Natural killer cell (primary cell): ENCODE measurements at regions not wholly inside any gene's neighbourhood (a gene's known extent, or its start where the extent isn't known, plus 50 kb on each side); places are given as distances from the start of the nearest gene placed in this dataset.

ENCODE experiments used
- ATAC-seq, 3 donors: fragments of 150-1000 bp in 2 of 3; fragments of 200-7000 bp in 1 of 3; cut with Tn5 transposase; 1 replicate in 1 of 3; 2 replicates in 2 of 3; pipeline ENCODE4 v1.10.0; 2021; ENCODE audit warnings: mild to moderate bottlenecking in 2 of 3, moderate library complexity in 2 of 3
- DNase-seq, 2 donors: peaks; one replicate each; pipeline versions ENCODE4 v3.0.0 to v3.0.0-alpha.2; 2013 to 2021; ENCODE audit warnings: mixed read lengths in 1 of 2
- H3K27ac ChIP-seq: one replicate; pipeline ENCODE4 v1.5.1; 2013; ENCODE audit warnings: mild to moderate bottlenecking, low read length
- H3K27me3 ChIP-seq: one replicate; pipeline ENCODE4 v1.6.1; 2013; ENCODE audit warnings: low read length; ENCODE audit not compliant: control insufficient read depth, insufficient read depth
- H3K36me3 ChIP-seq: one replicate; pipeline ENCODE4 v1.6.1; 2013; ENCODE audit warnings: low read length; ENCODE audit not compliant: control insufficient read depth, insufficient read depth
- H3K4me1 ChIP-seq: one replicate; pipeline ENCODE4 v1.6.1; 2013; ENCODE audit warnings: low read length; ENCODE audit not compliant: control insufficient read depth, insufficient read depth
- H3K4me3 ChIP-seq: one replicate; pipeline ENCODE4 v1.5.1; 2013; ENCODE audit warnings: low read length
- H3K9me3 ChIP-seq: one replicate; pipeline ENCODE4 v1.6.1; 2013; ENCODE audit warnings: low read length; ENCODE audit not compliant: control insufficient read depth, insufficient read depth
- H3K27ac Mint-ChIP-seq, 2 donors: one replicate each; pipeline ENCODE4 v1.8.0; 2022; ENCODE audit warnings: mild to moderate bottlenecking in 2 of 2, mixed read lengths in 2 of 2, moderate library complexity in 1 of 2
- H3K27me3 Mint-ChIP-seq, 2 donors: one replicate each; pipeline ENCODE4 v1.8.0; 2022; ENCODE audit warnings: low read depth in 2 of 2, mixed read lengths in 2 of 2
- H3K36me3 Mint-ChIP-seq: one replicate; pipeline ENCODE4 v1.8.0; 2022; ENCODE audit warnings: mixed read lengths
- H3K4me1 Mint-ChIP-seq, 2 donors: one replicate each; pipeline ENCODE4 v1.8.0; 2022; ENCODE audit warnings: mixed read lengths in 2 of 2
- H3K4me3 Mint-ChIP-seq: one replicate; pipeline ENCODE4 v1.8.0; 2022; ENCODE audit warnings: mild to moderate bottlenecking, moderate library complexity, mixed read lengths
- H3K9me3 Mint-ChIP-seq, 2 donors: one replicate each; pipeline ENCODE4 v1.8.0; 2022; ENCODE audit warnings: mixed read lengths in 2 of 2
- WGBS: methylation state at CpG from one replicate; pipeline ENCODE4 v1.1.7; 2013; ENCODE audit warnings: missing lambda C conversion rate; ENCODE audit not compliant: insufficient coverage; 5-methylcytosine and 5-hydroxymethylcytosine counted together
- intact Hi-C: fragments of 100-400 bp; cut with micrococcal nuclease; formaldehyde crosslinking; loops from one replicate; pipeline ENCODE4 v1.14.2; 2022
- TF ChIP-seq, protein P1 (sequence below): fragments of 200-600 bp; IDR thresholded peaks from one replicate; pipeline ENCODE4 v1.8.0; 2022; ENCODE audit warnings: antibody characterized with exemption

- DNase-seq, result no peak
- H3K9me3 Mint-ChIP-seq, result peaks cover 2 to 14% of the 10 kb centered on the region in 2 donors
- H3K27me3 Mint-ChIP-seq, result no peaks in the 10 kb centered on the region
- 98% methylated on average over 6 of the region's 7 CpGs for WGBS
- H3K36me3 ChIP-seq, result no peaks in the 10 kb centered on the region
- H3K4me1 Mint-ChIP-seq, result no peaks in the 10 kb centered on the region
- no peak overlapping the region for H3K27ac ChIP-seq
- TF ChIP-seq, protein P1, sequence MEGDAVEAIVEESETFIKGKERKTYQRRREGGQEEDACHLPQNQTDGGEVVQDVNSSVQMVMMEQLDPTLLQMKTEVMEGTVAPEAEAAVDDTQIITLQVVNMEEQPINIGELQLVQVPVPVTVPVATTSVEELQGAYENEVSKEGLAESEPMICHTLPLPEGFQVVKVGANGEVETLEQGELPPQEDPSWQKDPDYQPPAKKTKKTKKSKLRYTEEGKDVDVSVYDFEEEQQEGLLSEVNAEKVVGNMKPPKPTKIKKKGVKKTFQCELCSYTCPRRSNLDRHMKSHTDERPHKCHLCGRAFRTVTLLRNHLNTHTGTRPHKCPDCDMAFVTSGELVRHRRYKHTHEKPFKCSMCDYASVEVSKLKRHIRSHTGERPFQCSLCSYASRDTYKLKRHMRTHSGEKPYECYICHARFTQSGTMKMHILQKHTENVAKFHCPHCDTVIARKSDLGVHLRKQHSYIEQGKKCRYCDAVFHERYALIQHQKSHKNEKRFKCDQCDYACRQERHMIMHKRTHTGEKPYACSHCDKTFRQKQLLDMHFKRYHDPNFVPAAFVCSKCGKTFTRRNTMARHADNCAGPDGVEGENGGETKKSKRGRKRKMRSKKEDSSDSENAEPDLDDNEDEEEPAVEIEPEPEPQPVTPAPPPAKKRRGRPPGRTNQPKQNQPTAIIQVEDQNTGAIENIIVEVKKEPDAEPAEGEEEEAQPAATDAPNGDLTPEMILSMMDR, result no peak
- ATAC-seq, result no peak
- no peaks in the 10 kb centered on the region for H3K9me3 ChIP-seq
- intact Hi-C loops, result no loop called here
- no peak overlapping the region for H3K27ac Mint-ChIP-seq
- H3K36me3 Mint-ChIP-seq, result no peaks in the 10 kb centered on the region
- H3K4me1 ChIP-seq, result no peaks in the 10 kb centered on the region
- H3K27me3 ChIP-seq, result no peaks in the 10 kb centered on the region
- no peak overlapping the region for H3K4me3 ChIP-seq
- H3K4me3 Mint-ChIP-seq, result no peak overlapping the region
Observed at GRCh38 chrX:122418758-122419157, 765.3 kb upstream of the GRIA3 start.

DNA sequence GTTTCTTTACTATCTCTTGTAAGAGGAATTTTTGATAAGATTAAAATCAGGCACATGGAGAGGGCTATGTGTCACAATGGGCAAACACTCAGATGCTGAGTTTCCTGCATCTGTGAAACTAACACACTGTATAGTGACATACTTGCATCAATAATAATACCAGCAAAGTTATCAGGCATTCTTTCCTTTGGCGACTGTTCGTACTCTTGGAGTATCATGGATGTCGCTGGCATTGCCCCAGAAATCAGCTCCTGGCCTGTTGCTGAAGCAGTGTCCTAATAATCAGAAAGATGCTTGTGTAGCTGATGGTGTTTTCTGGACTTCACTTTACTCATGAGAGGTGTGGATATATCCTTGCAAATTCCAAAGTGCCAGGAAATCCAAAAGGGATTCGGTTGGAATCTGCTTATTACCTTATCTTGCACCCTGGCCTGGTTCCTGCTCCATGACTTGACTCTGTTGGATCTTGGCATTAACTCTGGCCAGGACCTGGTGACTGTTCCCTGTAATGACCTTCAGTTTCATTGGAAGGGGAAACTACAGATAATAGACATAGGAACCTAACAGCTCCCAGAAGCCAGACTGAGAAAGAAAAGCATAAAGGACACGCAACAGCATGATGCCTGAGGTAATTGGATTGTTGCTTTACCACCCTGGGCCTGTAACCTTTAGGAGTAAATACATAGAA, 762.5 kb upstream of the GRIA3 start:
- H3K27me3 Mint-ChIP-seq, result no peaks in the 10 kb centered on the region
- TF ChIP-seq, protein P1, result no peak
- Histone ChIP-seq H3K4me1 (no peaks in the 10 kb centered on the region), H3K27ac (no peak overlapping the region), H3K9me3 (no peaks in the 10 kb centered on the region), H3K36me3 (no peaks in the 10 kb centered on the region), H3K4me3 (no peak overlapping the region), H3K27me3 (no peaks in the 10 kb centered on the region)
- ATAC-seq (no peak), DNase-seq (no peak)
- intact Hi-C loops, result no loop called here
- H3K36me3 Mint-ChIP-seq, result no peaks in the 10 kb centered on the region
- WGBS, result 82% methylated on average over 3 of the region's 5 CpGs
- no peaks in the 10 kb centered on the region for H3K4me1 Mint-ChIP-seq
- no peak overlapping the region for H3K27ac Mint-ChIP-seq
- peaks cover 0 to 4% of the 10 kb centered on the region in 2 donors for H3K9me3 Mint-ChIP-seq
- no peak overlapping the region for H3K4me3 Mint-ChIP-seq

- Histone ChIP-seq H3K4me3 (no peak overlapping the region), H3K27me3 (no peaks in the 10 kb centered on the region), H3K27ac (no peak overlapping the region), H3K4me1 (no peaks in the 10 kb centered on the region), H3K36me3 (no peaks in the 10 kb centered on the region), H3K9me3 (no peaks in the 10 kb centered on the region)
- Mint-ChIP-seq H3K4me1 (no peaks in the 10 kb centered on the region), H3K9me3 (peaks cover 0 to 6% of the 10 kb centered on the region in 2 donors), H3K4me3 (no peak overlapping the region), H3K27me3 (no peaks in the 10 kb centered on the region), H3K27ac (no peak overlapping the region), H3K36me3 (no peaks in the 10 kb centered on the region)
- ATAC-seq (no peak), DNase-seq (no peak)
- TF ChIP-seq, protein P1, result no peak
- intact Hi-C loops, result no loop called here
- WGBS, result 63% methylated on average over 2 of the region's 2 CpGs
Observed at GRCh38 chrX:122422547-122422946, 761.5 kb upstream of the GRIA3 start.

- Mint-ChIP-seq H3K27ac (no peak overlapping the region), H3K36me3 (no peaks in the 10 kb centered on the region), H3K9me3 (peaks cover 6 to 21% of the 10 kb centered on the region in 2 donors), H3K27me3 (no peaks in the 10 kb centered on the region), H3K4me3 (no peak overlapping the region), H3K4me1 (no peaks in the 10 kb centered on the region)
- WGBS, result no CpG with 5 or more reads among the region's 2 CpGs
- Histone ChIP-seq H3K27ac (no peak overlapping the region), H3K4me1 (no peaks in the 10 kb centered on the region), H3K27me3 (no peaks in the 10 kb centered on the region), H3K4me3 (no peak overlapping the region), H3K36me3 (no peaks in the 10 kb centered on the region), H3K9me3 (peaks cover 10% of the 10 kb centered on the region)
- DNase-seq (no peak), ATAC-seq (no peak)
- TF ChIP-seq, protein P1, result no peak
- intact Hi-C loops, result no loop called here
Observed at GRCh38 chrX:122434942-122435341, 749.1 kb upstream of the GRIA3 start.
